GM19455 (cell line): ENCODE measurements at regions not wholly inside any gene's neighbourhood (a gene's known extent, or its start where the extent isn't known, plus 50 kb on each side); places are given as distances from the start of the nearest gene placed in this dataset.

Source experiments
- ATAC-seq: cut with Tn5 transposase; IDR thresholded peaks from one replicate; pipeline ENCODE4 v1.9.1; 2021; ENCODE audit not compliant: unreplicated experiment

DNA sequence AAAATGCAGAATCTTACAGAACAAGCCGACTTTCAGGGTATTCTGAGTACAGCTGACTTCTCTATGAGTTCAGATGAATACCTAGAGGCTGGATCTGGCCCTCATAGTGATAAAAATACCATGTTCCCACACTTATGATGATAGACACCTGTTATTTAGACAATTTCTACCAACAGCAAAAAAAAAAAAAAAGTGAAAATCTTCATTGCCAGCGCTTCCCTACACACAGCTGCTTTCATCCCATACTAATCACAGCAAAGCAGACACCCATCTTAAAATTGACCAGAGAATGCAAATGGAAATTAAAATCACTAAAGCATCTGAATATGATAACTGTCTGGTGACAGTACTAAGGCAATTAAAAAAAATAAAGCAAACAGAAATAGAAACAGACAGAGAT, 132.1 kb upstream of the ADGRL3 start:
- ATAC-seq = no peak

DNA sequence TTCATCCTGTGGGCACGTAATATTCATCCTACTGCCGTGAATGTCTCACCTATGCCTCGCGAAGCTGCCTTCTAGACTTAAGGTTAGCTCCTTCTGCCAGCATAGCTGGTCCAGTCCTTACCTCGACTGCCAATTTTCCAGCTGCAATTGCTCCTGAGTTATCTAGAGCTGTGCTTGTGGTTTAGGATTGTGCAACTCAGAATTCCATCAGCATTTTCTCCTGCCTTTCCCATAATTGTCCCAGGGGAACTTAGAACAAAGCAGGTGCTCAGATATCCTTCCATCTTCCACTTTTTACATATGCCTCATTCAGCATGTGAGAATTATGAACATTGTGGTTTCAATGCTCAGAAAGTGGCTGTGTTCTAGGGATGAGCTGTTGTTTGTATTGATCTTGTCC, 131.4 kb upstream of the ADGRL3 start:
- ATAC-seq = no peak

DNA sequence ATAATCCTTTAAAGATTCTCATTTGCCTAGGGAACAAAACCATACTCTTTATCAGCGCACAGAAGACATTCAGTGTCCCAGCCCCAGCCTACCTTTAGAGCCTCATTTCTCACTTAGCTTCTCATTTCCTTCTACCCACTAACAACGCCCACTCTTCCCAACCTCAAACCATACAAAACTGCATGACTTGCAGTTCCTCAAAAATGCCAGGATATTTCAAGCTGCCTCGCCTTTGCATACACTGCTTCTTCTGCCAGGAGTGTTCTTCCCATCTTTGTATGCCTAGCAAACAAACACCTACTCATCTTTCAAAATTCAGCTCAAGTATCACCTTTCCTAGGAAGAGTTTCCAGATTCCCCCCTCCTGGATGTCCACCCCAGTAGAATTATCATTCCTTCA, 129.9 kb upstream of the ADGRL3 start:
- no peak for ATAC-seq

DNA sequence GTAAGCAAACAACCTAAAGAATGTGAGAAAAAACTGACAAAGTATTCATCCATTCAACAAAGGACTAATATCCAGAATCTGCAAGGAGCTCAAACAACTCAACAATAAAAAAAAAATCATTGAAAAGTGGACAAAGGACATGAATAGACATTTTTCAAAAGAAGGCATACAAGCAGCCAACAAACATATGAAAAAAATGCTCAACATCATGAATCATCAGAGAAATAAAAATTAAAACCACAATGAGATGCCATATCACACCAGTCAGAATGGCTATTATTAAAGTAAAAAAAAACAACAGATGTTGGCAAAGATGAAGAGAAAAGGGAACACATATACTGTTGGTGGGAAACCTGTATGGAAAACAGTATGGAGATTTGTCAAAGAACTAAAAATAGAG, 120.7 kb upstream of the ADGRL3 start:
- no peak for ATAC-seq

DNA sequence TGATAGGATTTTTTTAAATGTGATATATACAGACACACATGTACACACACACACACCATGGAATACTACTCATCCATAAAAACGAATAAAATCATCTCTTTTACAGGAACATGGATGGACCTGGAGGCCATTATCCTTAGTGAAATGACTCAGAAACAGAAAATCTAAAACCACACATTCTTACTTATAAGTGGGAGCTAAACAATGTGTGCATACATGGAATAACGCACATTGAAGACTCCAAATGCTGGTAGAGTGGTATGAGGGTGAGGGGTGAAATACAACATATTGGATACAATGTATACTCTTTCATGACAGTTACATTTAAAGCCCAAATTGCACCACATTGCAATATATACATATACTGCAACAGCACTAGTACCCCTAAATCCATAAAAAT, 120.2 kb upstream of the ADGRL3 start:
- ATAC-seq = no peak

DNA sequence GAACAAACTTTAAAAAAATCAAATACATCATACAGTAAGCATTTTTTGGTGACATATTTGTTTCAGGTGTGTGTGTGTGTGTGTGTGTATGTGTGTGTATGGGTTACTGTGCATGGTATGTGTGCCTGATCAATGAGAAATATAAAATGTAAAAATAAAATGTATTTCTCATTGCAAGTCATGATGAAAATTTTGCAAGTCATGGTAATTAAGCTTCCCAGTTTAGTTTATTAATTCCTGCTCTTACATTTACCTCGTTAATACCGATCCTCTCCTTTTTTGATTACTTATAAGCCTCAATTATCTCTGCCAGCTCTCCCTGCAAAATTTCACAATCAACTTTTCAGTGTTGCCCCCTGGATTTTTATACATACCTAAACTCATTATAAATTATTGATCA, 114.6 kb upstream of the ADGRL3 start:
- no peak for ATAC-seq

DNA sequence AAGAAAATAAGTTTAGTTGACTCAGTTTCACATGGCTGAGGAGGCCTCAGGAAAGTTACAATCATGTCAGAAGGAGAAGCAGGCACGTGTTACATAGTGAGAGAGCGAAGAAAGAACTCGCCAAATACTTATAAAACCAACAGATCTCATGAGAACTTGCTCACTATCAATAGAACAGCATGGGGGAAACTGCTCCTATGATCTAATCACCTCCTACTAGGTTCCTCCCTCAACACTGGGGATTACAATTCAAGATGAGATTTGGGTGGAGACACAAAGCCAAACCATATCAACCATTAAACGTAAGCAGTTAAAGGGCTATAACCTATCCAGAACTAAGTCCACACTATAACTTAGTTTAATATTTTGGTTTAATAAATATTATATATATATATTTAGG, 113.8 kb upstream of the ADGRL3 start:
- no peak for ATAC-seq

DNA sequence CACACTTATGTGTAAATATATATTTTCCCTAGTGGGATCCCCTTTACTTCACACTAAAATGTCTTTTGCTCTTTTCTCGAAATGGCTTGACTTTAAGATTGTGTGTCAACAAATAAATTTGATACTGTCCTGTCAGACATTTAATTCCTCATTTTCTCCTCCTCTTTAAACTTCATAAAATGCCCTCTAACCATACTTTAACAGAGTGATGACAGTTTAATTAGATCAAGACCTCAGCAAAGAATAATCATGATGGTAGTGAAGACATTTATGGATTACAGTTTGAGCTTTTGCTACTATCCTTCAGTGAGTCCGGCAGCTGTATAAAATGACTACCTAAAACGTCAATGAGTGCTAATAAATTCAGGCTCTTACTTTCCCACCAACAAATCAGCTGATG, 113.1 kb upstream of the ADGRL3 start:
- no peak for ATAC-seq

DNA sequence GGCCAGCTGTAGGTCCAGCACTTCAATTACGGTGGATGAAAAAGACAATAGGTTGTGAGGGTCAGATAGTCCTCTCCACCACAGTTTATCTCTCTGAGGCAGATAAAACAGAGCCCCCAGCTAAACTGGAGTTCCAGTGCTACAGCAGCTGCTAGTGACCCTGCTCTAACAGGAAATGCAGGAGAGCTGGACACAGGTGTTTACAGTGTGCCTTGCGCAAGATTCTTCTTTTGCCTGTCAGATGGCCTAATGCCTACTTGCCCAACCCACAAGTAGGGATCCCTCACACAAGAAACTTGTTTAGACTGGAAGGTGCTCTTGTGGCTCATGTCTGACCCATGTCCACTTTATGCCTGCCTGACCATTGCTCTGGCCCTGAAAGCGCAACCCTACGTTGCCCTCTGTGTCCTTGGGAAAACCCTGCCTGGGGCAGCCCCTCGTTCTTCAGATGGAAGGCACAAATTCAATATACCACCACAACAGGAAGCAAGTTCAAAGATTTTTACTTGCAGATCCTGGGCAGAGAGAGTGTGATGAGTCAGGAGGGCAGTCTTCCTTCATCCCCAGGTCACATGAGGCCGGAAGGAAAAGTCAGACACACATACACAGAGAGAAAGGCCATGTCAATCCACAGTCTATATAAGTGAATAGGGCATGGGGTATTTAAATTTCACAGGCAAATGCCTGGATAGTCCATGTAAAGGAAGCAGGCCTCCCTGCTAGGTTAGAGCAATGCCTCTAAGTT, 105.1 kb upstream of the ADGRL3 start:
- ATAC-seq = no peak

DNA sequence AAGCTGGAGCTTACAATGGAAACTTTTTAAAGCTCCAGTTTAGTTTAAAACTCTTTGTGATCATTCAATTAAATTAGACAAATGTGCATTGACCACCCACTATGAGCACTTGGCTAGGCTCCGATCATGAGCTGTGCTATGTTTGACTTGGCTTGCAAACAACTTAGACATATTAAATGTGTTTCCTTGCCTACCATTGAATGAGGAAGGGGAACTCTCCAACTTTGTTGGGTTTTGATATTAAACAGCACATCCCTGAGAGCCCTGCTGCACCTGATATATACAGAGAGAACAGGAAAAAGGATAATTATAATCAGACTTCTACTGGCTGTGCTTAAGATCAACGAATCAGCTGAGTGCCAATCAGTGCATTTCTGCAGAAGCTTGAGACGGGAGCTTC, 71.4 kb upstream of the ADGRL3 start:
- ATAC-seq = no peak

DNA sequence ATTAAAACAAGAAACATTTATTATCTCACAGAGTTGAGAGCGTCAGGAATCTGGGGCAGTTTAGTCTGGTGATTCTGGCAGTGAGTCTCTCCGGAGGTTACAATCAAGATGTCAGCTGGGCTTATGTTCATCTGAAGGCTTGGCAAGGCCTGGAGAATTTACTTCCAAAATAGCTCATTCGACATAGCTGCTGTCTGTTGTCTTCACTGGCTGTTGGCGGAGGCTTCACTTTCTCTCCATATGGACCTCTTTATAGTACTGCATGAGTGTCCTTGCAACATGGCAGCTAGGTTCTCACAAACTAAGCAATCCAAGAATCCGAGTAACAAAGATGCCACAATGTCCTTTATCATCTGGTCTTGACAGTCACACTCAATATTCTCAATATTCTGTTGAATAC, 70.2 kb upstream of the ADGRL3 start:
- ATAC-seq = no peak

DNA sequence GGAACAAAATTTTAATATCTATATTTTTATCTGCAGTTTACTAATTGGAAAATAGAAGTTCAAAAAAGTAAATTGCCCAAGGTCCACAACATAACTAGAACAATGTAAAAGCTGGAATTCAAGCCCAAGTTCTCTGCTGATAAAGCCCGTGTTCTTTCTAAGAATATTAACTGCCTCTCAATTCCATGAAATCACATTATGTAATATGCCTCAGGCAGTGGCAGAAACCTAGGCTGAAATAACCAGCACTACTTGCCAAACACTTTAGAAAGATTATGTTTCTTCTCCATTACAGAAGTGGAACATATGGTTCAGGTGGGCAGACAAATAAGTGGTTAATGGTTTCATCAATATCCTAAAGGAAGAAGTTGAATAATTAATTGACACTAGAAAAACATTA, 56.7 kb upstream of the ADGRL3 start:
- no peak for ATAC-seq

DNA sequence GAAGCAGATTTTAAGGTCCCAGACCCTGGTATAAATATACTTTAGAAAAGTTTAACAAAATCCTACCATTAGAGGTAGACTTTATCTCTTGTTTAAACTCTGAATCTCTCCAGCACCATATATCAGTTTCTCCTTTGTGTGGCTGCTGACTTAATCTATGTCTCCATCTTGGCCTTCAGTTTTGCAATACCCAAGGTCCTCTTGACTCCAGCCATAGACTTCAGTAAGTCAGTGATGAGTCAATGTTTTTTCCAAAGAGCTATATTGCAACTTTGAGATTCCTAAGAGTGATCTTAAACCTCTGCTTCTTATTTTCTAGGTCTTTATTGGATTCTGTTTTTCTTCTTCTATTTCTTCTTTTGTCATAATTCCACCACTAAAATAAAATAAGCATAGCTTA, 50.8 kb upstream of the ADGRL3 start:
- no peak for ATAC-seq
